GM21737 (cell line): ENCODE measurements at regions not wholly inside any gene's neighbourhood (a gene's known extent, or its start where the extent isn't known, plus 50 kb on each side); places are given as distances from the start of the nearest gene placed in this dataset.

ENCODE experiments used
- ATAC-seq: cut with Tn5 transposase; IDR thresholded peaks from one replicate; pipeline ENCODE4 v1.9.1; 2021; ENCODE audit warnings: mild to moderate bottlenecking, moderate library complexity; ENCODE audit not compliant: unreplicated experiment

GRCh38 chr1:36743286-36744005 lies 260.7 kb upstream of the CSF3R start:
- ATAC-seq: no peak

GRCh38 chr1:36741066-36741465 lies 258.4 kb upstream of the CSF3R start:
- ATAC-seq: no peak

- no peak for ATAC-seq
These were observed 257.7 kb upstream of the CSF3R start for GRCh38 chr1:36740446-36740845.

- no peak for ATAC-seq
These were observed 257.1 kb upstream of the CSF3R start for GRCh38 chr1:36739703-36740289.

- ATAC-seq: no peak
These were observed 255.5 kb upstream of the CSF3R start for GRCh38 chr1:36738245-36738644.

- no peak for ATAC-seq
These were observed 255.1 kb upstream of the CSF3R start for GRCh38 chr1:36737767-36738166.

- no peak for ATAC-seq
These were observed 254.4 kb upstream of the CSF3R start for GRCh38 chr1:36737038-36737555.

GRCh38 chr1:36735939-36736730 lies 253.4 kb upstream of the CSF3R start:
- ATAC-seq: no peak

- no peak for ATAC-seq
These were observed 252.7 kb upstream of the CSF3R start for GRCh38 chr1:36735436-36735835.

- no peak for ATAC-seq
These were observed 251.6 kb upstream of the CSF3R start for GRCh38 chr1:36734356-36734755.

GRCh38 chr1:36733748-36734147 lies 251.0 kb upstream of the CSF3R start:
- ATAC-seq: no peak

GRCh38 chr1:36732015-36732356 lies 249.3 kb upstream of the CSF3R start:
- no peak for ATAC-seq

GRCh38 chr1:36731226-36732014 lies 248.7 kb upstream of the CSF3R start:
- no peak for ATAC-seq

- no peak for ATAC-seq
These were observed 247.9 kb upstream of the CSF3R start for GRCh38 chr1:36730599-36730998.

GRCh38 chr1:36729716-36730510 lies 247.2 kb upstream of the CSF3R start:
- no peak for ATAC-seq

- ATAC-seq: no peak
These were observed 246.6 kb upstream of the CSF3R start for GRCh38 chr1:36729289-36729688.

GRCh38 chr1:36728846-36729245 lies 246.1 kb upstream of the CSF3R start:
- ATAC-seq: no peak

GRCh38 chr1:36728051-36728450 lies 245.3 kb upstream of the CSF3R start:
- ATAC-seq: no peak

- ATAC-seq: no peak
These were observed 242.4 kb upstream of the CSF3R start for GRCh38 chr1:36725151-36725550.

GRCh38 chr1:36723813-36724212 lies 241.1 kb upstream of the CSF3R start:
- no peak for ATAC-seq
